ENCODE measurements at regions not wholly inside any gene's neighbourhood (a gene's known extent, or its start where the extent isn't known, plus 50 kb on each side); places are given as distances from the start of the nearest gene placed in this dataset.

DNA sequence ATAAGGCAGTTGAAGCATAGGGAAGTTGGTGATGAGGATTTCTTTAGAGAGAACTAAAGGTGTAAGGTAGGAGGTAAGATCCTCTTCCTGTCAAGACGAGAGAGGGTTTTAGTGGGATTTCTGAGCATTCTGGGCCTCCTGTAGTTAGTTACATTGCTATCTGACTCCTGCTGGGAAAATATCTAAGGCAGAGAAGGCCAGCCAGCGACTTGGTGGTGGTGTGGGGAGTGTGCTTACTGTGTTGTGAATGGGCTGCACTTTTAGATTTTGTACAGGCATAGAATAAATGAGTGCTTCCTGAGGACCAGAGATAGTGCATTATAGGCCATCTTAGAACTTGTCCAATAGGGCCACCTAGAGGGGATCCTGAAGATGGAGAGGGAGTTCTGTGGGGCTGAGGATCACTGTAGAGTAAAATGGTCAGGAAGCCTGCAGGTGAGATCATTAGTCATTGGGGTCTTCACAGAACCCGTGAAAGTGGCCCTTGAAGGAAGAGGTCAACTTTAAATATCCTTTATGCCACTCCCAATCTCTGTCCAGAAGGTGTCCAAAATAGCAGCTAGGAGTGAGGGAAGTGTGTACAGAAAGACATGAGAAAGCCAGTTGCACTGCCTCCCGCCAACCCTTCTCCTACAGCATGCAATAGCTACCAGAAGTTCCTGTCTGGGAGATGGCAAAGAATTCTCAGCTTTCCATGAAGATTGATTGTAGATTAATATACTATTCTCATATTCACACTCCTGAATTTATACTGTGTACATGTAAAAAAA lies 266.6 kb downstream of the POLR1F start:
- Histone ChIP-seq H3K4me3 (no peak overlapping the region), H3K9me3 (ENCODE audit: low read depth) (no peaks in the 10 kb centered on the region), H3K9ac (no peak overlapping the region), H3F3A (ENCODE audit: low read depth) (no peaks in the 10 kb centered on the region), H2AFZ (replicated peaks) (no peak overlapping the region), H3K27me3 (no peaks in the 10 kb centered on the region), H3K36me3 (no peaks in the 10 kb centered on the region), H3K4me1 (no peaks in the 10 kb centered on the region), H4K20me1 (ENCODE audit: low read depth) (no peaks in the 10 kb centered on the region), H3K27ac (no peak overlapping the region), H3K4me2 (no peak overlapping the region), H3K79me2 (ENCODE audit: low read depth) (no peaks in the 10 kb centered on the region)
- Mint-ChIP-seq H3K27me3 (ENCODE audit: insufficient read depth, low read depth) (peaks cover 8% of the 10 kb centered on the region), H3K27ac (no peak overlapping the region), H3K4me1 (peaks cover 8% of the 10 kb centered on the region), H3K4me3 (no peak overlapping the region), H3K36me3 (no peaks in the 10 kb centered on the region), H3K9me3 (no peaks in the 10 kb centered on the region)
- TF ChIP-seq CTCF (IDR thresholded peaks at IDR 0.05) (peak; percentile 66), EZH2 (IDR thresholded peaks at IDR 0.05) (no peak)
- DNase-seq (ENCODE audit: low spot score): peak; percentile 67

- Histone ChIP-seq H3K27me3 (no peaks in the 10 kb centered on the region), H3K9ac (no peak overlapping the region), H3K79me2 (ENCODE audit: low read depth) (no peaks in the 10 kb centered on the region), H3F3A (ENCODE audit: low read depth) (no peaks in the 10 kb centered on the region), H3K4me3 (no peak overlapping the region), H4K20me1 (ENCODE audit: low read depth) (no peaks in the 10 kb centered on the region), H3K9me3 (ENCODE audit: low read depth) (no peaks in the 10 kb centered on the region), H2AFZ (replicated peaks) (no peak overlapping the region), H3K27ac (no peak overlapping the region), H3K4me2 (no peak overlapping the region), H3K36me3 (no peaks in the 10 kb centered on the region), H3K4me1 (no peaks in the 10 kb centered on the region)
- no peak overlapping the region for H3K4me3 Mint-ChIP-seq
- H3K27ac Mint-ChIP-seq: no peak overlapping the region
- H3K4me1 Mint-ChIP-seq: peaks cover 8% of the 10 kb centered on the region
- no peaks in the 10 kb centered on the region for H3K9me3 Mint-ChIP-seq
- H3K36me3 Mint-ChIP-seq: no peaks in the 10 kb centered on the region
- no peak for DNase-seq (ENCODE audit: low spot score)
- TF ChIP-seq EZH2phosphoT487 (IDR thresholded peaks at IDR 0.05) (no peak), EZH2 (IDR thresholded peaks at IDR 0.05) (no peak), CTCF (IDR thresholded peaks at IDR 0.05) (no peak)
- peaks cover 8% of the 10 kb centered on the region for H3K27me3 Mint-ChIP-seq (ENCODE audit: insufficient read depth, low read depth)
Observed at GRCh38 chr7:19439517-19439916, 269.3 kb downstream of the POLR1F start.

DNA sequence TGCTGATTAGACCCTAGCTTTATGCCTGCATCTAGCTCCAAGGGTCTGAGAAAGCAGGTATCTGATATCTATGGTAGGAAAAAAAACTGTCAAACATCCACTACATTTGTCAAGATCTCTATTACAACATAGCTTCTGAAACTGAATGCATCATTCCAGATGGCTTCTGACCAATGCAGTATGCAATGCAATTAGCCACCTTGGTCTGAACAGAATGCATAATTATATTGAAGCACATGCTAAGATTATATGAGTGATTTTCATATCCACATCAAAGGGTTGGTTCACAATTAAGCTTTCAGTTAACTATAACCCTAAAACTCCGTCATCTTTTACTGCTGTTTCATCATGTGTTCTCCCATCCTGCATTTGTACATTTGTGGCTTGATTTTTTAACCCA lies 271.4 kb downstream of the POLR1F start:
- no peak for TF ChIP-seq EZH2phosphoT487 (IDR thresholded peaks at IDR 0.05)
- H3K4me1 ChIP-seq: no peaks in the 10 kb centered on the region
- H3K4me3 ChIP-seq: no peak overlapping the region
- DNase-seq (ENCODE audit: low spot score): no peak
- H3K27me3 ChIP-seq: no peaks in the 10 kb centered on the region
- Mint-ChIP-seq H3K4me3 (no peak overlapping the region), H3K27ac (no peak overlapping the region), H3K27me3 (ENCODE audit: insufficient read depth, low read depth) (peaks cover 6% of the 10 kb centered on the region), H3K4me1 (peaks cover 8% of the 10 kb centered on the region), H3K36me3 (no peaks in the 10 kb centered on the region), H3K9me3 (no peaks in the 10 kb centered on the region)
- H3K9me3 ChIP-seq (ENCODE audit: low read depth): no peaks in the 10 kb centered on the region
- no peaks in the 10 kb centered on the region for H4K20me1 ChIP-seq (ENCODE audit: low read depth)
- H3K27ac ChIP-seq: no peak overlapping the region
- no peak overlapping the region for H3K4me2 ChIP-seq
- H3K79me2 ChIP-seq (ENCODE audit: low read depth): no peaks in the 10 kb centered on the region
- H3K36me3 ChIP-seq: no peaks in the 10 kb centered on the region
- no peaks in the 10 kb centered on the region for H3F3A ChIP-seq (ENCODE audit: low read depth)
- no peak overlapping the region for H2AFZ ChIP-seq (replicated peaks)
- H3K9ac ChIP-seq: no peak overlapping the region

GRCh38 chr7:19427944-19428343 lies 280.9 kb downstream of the POLR1F start:
- no peak for DNase-seq (ENCODE audit: low spot score)
- no peaks in the 10 kb centered on the region for H3K36me3 ChIP-seq
- no peaks in the 10 kb centered on the region for H4K20me1 ChIP-seq (ENCODE audit: low read depth)
- TF ChIP-seq EZH2phosphoT487 (IDR thresholded peaks at IDR 0.05) (no peak), CTCF (IDR thresholded peaks at IDR 0.05) (no peak), EZH2 (IDR thresholded peaks at IDR 0.05) (no peak)
- no peaks in the 10 kb centered on the region for H3K27me3 ChIP-seq
- no peak overlapping the region for H3K9ac ChIP-seq
- Mint-ChIP-seq H3K27me3 (ENCODE audit: insufficient read depth, low read depth) (peaks cover 2% of the 10 kb centered on the region), H3K9me3 (no peaks in the 10 kb centered on the region), H3K4me3 (no peak overlapping the region), H3K4me1 (peaks cover 8% of the 10 kb centered on the region), H3K36me3 (no peaks in the 10 kb centered on the region), H3K27ac (no peak overlapping the region)
- no peaks in the 10 kb centered on the region for H3F3A ChIP-seq (ENCODE audit: low read depth)
- H3K9me3 ChIP-seq (ENCODE audit: low read depth): no peaks in the 10 kb centered on the region
- H3K4me1 ChIP-seq: no peaks in the 10 kb centered on the region
- H3K79me2 ChIP-seq (ENCODE audit: low read depth): no peaks in the 10 kb centered on the region
- H3K4me2 ChIP-seq: no peak overlapping the region
- no peak overlapping the region for H2AFZ ChIP-seq (replicated peaks)
- no peak overlapping the region for H3K4me3 ChIP-seq
- no peak overlapping the region for H3K27ac ChIP-seq
